Neural crest cell (in vitro differentiated cells): ENCODE measurements at regions not wholly inside any gene's neighbourhood (a gene's known extent, or its start where the extent isn't known, plus 50 kb on each side); places are given as distances from the start of the nearest gene placed in this dataset.

Experiments
- DNase-seq: peaks from one replicate; pipeline ENCODE4 v3.0.0; 2021; ENCODE audit warnings: low read depth, mixed read lengths, low spot score
- H3K27ac Mint-ChIP-seq: one replicate; pipeline ENCODE4 v1.8.0; 2021; ENCODE audit warnings: mild to moderate bottlenecking, mixed read lengths; ENCODE audit not compliant: unreplicated experiment
- H3K27me3 Mint-ChIP-seq: 2 replicates; pipeline ENCODE4 v1.8.0; 2021; ENCODE audit warnings: low read depth, mild to moderate bottlenecking, mixed read lengths
- H3K36me3 Mint-ChIP-seq: 2 replicates; pipeline ENCODE4 v1.8.0; 2021; ENCODE audit warnings: low read depth, mild to moderate bottlenecking, mixed read lengths
- H3K4me1 Mint-ChIP-seq: 2 replicates; pipeline ENCODE4 v1.8.0; 2021; ENCODE audit warnings: mixed read lengths
- H3K4me3 Mint-ChIP-seq: one replicate; pipeline ENCODE4 v1.8.0; 2021; ENCODE audit warnings: mild to moderate bottlenecking, mixed read lengths
- H3K9me3 Mint-ChIP-seq: 2 replicates; pipeline ENCODE4 v1.8.0; 2021; ENCODE audit warnings: mixed read lengths
- CTCF ChIP-seq: fragments of 200-600 bp; sonication (generic); conservative IDR thresholded peaks from 2 replicates; pipeline ENCODE4 v1.5.0; 2021; ENCODE audit warnings: antibody characterized with exemption, mild to moderate bottlenecking

- Mint-ChIP-seq H3K27me3 (peaks cover 74% of the 10 kb centered on the region), H3K4me3 (no peak overlapping the region)
- no peak for TF ChIP-seq CTCF
Observed at GRCh38 chr12:107581619-107582015, 104.0 kb upstream of the PWP1 start.

GRCh38 chr12:107583551-107583950, 102.0 kb upstream of the PWP1 start:
- Mint-ChIP-seq H3K27ac (no peak overlapping the region), H3K4me3 (no peak overlapping the region), H3K4me1 (peaks cover 15% of the 10 kb centered on the region), H3K27me3 (peaks cover 63% of the 10 kb centered on the region), H3K36me3 (peaks cover 3% of the 10 kb centered on the region), H3K9me3 (peaks cover 3% of the 10 kb centered on the region)
- TF ChIP-seq CTCF: no peak
- no peak for DNase-seq

More at GRCh38 chr12:107581619-107582015, 104.0 kb upstream of the PWP1 start:
- no peaks in the 10 kb centered on the region for H3K9me3 Mint-ChIP-seq
- DNase-seq: no peak
- H3K36me3 Mint-ChIP-seq: no peaks in the 10 kb centered on the region
- H3K27ac Mint-ChIP-seq: no peak overlapping the region
- peaks cover 15% of the 10 kb centered on the region for H3K4me1 Mint-ChIP-seq

GRCh38 chr12:107584563-107584962, 101.0 kb upstream of the PWP1 start:
- no peak overlapping the region for H3K27ac Mint-ChIP-seq
- H3K36me3 Mint-ChIP-seq: peaks cover 3% of the 10 kb centered on the region
- H3K27me3 Mint-ChIP-seq: peaks cover 53% of the 10 kb centered on the region
- H3K4me1 Mint-ChIP-seq: peaks cover 15% of the 10 kb centered on the region
- no peak overlapping the region for H3K4me3 Mint-ChIP-seq
- peaks cover 3% of the 10 kb centered on the region for H3K9me3 Mint-ChIP-seq
- DNase-seq: no peak
- TF ChIP-seq CTCF: no peak

GRCh38 chr12:107586256-107586970, 99.2 kb upstream of the PWP1 start:
- peaks cover 3% of the 10 kb centered on the region for H3K9me3 Mint-ChIP-seq
- H3K27me3 Mint-ChIP-seq: peaks cover 38% of the 10 kb centered on the region
- no peak for DNase-seq
- no peak overlapping the region for H3K4me3 Mint-ChIP-seq
- H3K36me3 Mint-ChIP-seq: peaks cover 3% of the 10 kb centered on the region
- no peak for TF ChIP-seq CTCF
- H3K4me1 Mint-ChIP-seq: peaks cover 14% of the 10 kb centered on the region
- no peak overlapping the region for H3K27ac Mint-ChIP-seq

- TF ChIP-seq CTCF: no peak
- H3K27me3 Mint-ChIP-seq: peaks cover 6% of the 10 kb centered on the region
- no peaks in the 10 kb centered on the region for H3K4me1 Mint-ChIP-seq
- no peak overlapping the region for H3K4me3 Mint-ChIP-seq
- H3K9me3 Mint-ChIP-seq: peaks cover 3% of the 10 kb centered on the region
- H3K27ac Mint-ChIP-seq: no peak overlapping the region
- peaks cover 6% of the 10 kb centered on the region for H3K36me3 Mint-ChIP-seq
- DNase-seq: no peak
Observed at GRCh38 chr12:107590413-107590812, 95.2 kb upstream of the PWP1 start.
